ES-I3 (cell line): ENCODE measurements at regions not wholly inside any gene's neighbourhood (a gene's known extent, or its start where the extent isn't known, plus 50 kb on each side); places are given as distances from the start of the nearest gene placed in this dataset.

Experiments used
- H3K36me3 ChIP-seq: 2 replicates; pipeline ENCODE4 v1.6.1; 2013; ENCODE audit warnings: mild to moderate bottlenecking, low read length, control low read depth, moderate library complexity; ENCODE audit not compliant: insufficient read depth
- H3K4me1 ChIP-seq: 2 replicates; pipeline ENCODE4 v1.6.1; 2013; ENCODE audit warnings: mild to moderate bottlenecking, control low read depth, low read length; ENCODE audit not compliant: insufficient read depth
- H3K9ac ChIP-seq: 2 replicates; pipeline ENCODE4 v1.6.1; 2013; ENCODE audit warnings: low read depth, mild to moderate bottlenecking, low read length, moderate library complexity
- H3K9me3 ChIP-seq: 2 replicates; pipeline ENCODE4 v1.6.1; 2013; ENCODE audit warnings: mild to moderate bottlenecking, low read length, moderate library complexity; ENCODE audit not compliant: control insufficient read depth, insufficient read depth

DNA sequence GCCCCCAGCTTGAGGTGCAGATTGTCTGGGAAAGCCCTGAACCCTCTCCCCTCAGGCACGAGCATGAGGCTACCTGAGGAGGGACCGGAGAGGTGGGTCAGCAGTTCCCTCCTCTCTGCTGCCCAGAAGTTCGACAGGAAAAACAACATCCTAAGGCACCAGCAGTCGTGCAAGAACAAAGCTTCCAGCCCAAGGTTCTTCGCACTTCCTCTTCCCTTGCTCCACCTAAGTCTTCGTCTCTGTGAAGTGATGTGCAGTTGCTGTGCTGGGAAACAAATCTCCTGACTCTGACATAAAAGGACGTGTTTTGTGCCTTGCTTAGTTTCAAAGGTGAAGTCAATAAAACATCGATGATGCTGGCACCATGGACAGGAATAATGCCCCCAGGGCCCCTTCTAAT, 173.3 kb downstream of the USP12 start:
- H3K9me3 ChIP-seq = no peaks in the 10 kb centered on the region; the same call in 1 of the 2 replicates
- no peak overlapping the region for H3K9ac ChIP-seq
- H3K4me1 ChIP-seq = no peaks in the 10 kb centered on the region
- no peaks in the 10 kb centered on the region for H3K36me3 ChIP-seq

DNA sequence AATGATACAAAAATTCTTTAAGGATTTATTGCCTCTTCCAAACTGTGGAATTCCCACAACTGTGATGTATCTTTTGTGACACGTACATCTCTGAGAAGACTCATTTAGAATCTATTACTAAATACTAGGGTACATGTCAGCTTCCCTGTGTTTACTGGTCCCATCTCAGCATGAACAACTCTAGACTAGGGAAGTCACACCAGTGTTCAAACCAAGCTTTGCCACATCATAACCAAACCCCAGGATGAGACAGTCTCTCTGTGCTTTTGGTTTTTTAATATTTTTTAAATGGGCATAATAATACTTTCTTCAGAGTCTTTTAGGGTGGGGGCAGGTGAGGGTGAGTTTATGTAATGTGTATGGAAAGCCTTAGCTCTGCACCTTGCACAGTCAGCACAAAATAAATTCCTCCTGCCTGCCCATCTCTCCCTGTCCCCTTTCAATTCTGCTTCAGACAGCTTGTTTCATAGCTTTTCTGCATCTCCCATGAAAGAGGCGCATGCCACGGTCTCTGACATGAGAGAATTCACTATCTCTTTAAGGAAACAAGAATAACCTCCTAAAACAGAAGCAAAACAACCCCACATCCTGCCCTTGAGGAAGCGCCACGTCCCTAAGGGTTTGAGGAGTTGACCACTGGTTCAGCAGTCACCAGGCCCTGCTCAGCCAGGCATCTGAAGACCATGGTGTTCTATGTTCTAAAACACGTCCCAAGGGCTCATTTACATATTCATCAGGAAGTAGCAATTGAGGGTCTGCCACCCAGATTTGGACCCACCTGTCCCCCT, 174.5 kb downstream of the USP12 start:
- Histone ChIP-seq H3K4me1 (no peaks in the 10 kb centered on the region), H3K9me3 (no peaks in the 10 kb centered on the region), H3K36me3 (no peaks in the 10 kb centered on the region), H3K9ac (no peak overlapping the region)

DNA sequence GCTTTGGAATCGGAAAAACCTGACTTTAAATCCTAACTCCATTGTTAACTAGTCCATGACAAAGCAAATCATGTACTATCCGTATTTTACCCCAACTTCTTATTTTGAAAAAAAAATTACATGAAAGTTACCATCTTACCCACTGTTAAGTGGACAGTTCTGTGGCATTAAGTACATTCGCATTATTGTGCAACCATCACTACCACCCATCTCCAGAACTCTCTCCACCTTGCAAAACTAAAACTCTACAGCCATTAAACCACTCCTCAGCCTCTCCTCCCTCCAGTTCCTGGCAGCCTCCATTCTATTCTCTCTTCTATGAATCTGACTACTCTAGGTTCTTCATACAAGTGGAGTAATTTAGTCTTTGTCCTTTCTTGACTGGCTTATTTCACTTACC, 176.5 kb downstream of the USP12 start:
- Histone ChIP-seq H3K9me3 (no peaks in the 10 kb centered on the region), H3K9ac (no peak overlapping the region), H3K4me1 (no peaks in the 10 kb centered on the region)

DNA sequence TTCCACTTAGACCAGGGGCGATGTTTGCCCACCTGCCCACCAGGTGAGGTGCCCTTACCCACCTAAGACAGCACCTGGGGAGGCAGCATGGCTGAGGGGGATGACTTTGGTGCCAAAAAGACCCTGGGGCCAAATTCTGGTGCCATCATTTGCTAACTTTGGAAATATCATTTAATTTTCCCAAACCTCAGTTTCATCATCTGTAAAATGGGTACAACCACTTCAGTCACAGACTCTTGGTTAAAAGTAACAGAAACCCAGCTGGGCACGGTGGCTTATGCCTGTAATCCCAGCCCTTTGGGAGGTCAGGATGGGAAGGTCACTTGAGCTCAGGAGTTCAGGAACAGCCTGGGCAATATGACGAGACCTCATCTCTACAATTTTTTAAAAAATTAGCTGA, 177.8 kb downstream of the USP12 start:
- Histone ChIP-seq H3K9ac (no peak overlapping the region), H3K9me3 (no peaks in the 10 kb centered on the region), H3K4me1 (no peaks in the 10 kb centered on the region), H3K36me3 (no peaks in the 10 kb centered on the region)

More for the DNA sequence above, 176.5 kb downstream of the USP12 start:
- H3K36me3 ChIP-seq = no peaks in the 10 kb centered on the region

DNA sequence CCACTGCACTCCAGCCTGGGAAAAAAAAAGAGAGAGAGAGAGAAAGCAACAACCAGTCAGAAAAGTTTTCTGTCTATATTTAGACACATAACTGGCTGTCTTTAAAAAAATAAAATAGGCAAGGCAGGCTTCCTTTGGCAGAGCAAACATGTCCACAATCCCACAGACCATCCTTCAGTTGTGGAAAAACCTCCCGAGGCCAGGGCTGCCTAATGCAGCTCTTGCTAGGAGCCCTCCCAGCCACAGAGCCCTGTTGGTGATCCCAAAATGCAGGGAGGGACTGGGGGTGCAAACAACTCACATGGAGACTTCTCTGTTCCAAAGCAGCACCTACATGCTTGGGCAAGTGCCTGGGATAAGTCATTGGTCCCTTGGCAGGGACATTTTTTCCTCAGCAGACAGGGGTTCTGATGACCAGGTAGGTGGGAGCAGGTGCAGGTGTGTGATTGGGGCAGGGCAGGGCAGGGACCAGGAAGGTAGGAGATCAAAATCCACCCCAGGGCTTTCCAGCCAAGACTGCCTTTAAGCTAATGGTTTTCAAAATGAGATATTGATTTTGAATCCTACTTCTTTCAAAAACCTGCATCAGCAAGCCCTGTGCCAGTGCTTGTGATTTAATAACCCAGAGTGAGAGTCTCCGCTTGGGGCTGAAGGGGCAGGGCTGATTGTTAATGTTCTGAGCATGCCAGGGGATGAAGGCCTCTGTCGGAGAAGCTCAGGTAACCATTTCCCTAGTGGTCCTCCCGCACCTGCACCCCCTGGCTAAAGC, 178.5 kb downstream of the USP12 start:
- Histone ChIP-seq H3K4me1 (no peaks in the 10 kb centered on the region), H3K9me3 (no peaks in the 10 kb centered on the region), H3K36me3 (no peaks in the 10 kb centered on the region), H3K9ac (no peak overlapping the region)

GRCh38 chr13:26991508-26992181, 180.0 kb downstream of the USP12 start:
- Histone ChIP-seq H3K9ac (no peak overlapping the region), H3K4me1 (no peaks in the 10 kb centered on the region), H3K9me3 (no peaks in the 10 kb centered on the region), H3K36me3 (no peaks in the 10 kb centered on the region)

DNA sequence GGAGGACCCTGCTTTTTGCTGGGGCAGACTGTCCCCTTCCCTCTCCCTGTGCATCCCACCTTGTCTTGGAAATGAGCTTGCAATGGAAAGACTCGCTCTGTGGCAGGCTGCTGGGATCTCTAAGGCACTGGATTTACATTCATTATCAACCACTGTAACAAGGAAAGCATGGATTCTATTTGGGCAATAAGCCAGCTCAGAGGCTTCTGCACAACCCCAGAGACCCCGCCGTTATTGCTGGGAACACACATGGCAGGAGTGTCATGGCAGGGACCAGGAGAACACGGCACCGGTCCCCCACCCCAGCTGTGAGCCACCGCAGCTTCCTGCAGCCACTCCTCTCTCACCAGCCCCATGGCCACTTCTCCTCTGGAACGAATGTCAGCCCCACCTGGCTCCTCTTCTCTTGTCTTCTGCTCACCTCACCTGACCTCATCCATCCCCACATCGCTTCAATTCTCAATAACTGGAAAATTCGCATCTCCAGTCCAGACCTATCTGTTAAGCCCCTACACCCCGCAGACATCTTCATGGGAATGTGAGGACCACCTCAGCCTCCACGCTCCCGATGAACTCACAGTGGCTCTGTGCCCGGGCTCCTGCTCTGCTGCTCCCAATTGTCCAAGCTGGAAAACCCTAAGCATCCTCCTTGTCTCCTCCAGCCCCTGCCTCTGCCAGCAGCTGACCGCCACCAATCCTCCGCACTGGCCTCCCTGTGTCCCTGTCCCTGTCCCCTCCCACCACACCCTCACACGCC, 181.5 kb downstream of the USP12 start:
- H3K36me3 ChIP-seq = no peaks in the 10 kb centered on the region
- H3K9ac ChIP-seq = no peak overlapping the region
- no peaks in the 10 kb centered on the region for H3K4me1 ChIP-seq
- no peaks in the 10 kb centered on the region for H3K9me3 ChIP-seq

- H3K9ac ChIP-seq = no peak overlapping the region
- H3K9me3 ChIP-seq = no peaks in the 10 kb centered on the region
- H3K36me3 ChIP-seq = no peaks in the 10 kb centered on the region
- no peaks in the 10 kb centered on the region for H3K4me1 ChIP-seq
These were observed 182.2 kb downstream of the USP12 start for GRCh38 chr13:26989261-26989956.

- no peak overlapping the region for H3K9ac ChIP-seq
- H3K4me1 ChIP-seq = peaks cover 2% of the 10 kb centered on the region; the same call in 1 of the 2 replicates
- no peaks in the 10 kb centered on the region for H3K9me3 ChIP-seq
- no peaks in the 10 kb centered on the region for H3K36me3 ChIP-seq
These were observed 183.4 kb downstream of the USP12 start for GRCh38 chr13:26988059-26988769.

GRCh38 chr13:26987486-26988013, 184.1 kb downstream of the USP12 start:
- Histone ChIP-seq H3K4me1 (peaks cover 5% of the 10 kb centered on the region; the same call in 1 of the 2 replicates), H3K9me3 (no peaks in the 10 kb centered on the region), H3K36me3 (no peaks in the 10 kb centered on the region), H3K9ac (no peak overlapping the region)

DNA sequence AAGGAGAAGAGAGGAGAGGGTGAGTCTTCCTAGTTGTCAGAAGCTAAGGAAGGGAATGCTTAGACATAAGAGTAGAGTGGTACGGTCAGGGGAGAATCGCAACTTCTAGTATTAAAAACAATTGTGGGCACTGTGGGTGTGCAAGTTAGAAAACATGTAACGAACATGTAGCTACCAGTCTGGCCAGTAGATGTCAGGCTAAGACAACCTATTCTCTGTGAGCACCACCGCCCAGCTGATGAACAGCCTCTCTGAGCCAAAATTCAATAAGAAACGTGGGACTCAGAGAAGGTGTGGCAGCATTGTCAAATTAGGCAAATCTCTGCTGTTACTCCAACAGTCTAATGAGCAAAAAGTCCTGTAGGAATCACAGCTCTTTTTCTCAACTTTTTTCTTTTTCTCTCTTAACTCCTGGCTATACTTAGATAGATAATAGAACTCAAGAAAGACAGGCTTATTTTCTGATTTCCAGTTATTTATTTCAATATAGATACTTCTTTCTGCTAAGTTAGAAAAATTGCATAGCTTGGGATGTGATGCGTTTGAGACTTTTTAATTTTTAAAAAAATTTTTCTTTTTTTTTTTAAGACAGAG, 186.2 kb downstream of the USP12 start:
- Histone ChIP-seq H3K9me3 (no peaks in the 10 kb centered on the region), H3K36me3 (no peaks in the 10 kb centered on the region), H3K9ac (no peak overlapping the region), H3K4me1 (peaks cover 5% of the 10 kb centered on the region; the same call in 1 of the 2 replicates)

DNA sequence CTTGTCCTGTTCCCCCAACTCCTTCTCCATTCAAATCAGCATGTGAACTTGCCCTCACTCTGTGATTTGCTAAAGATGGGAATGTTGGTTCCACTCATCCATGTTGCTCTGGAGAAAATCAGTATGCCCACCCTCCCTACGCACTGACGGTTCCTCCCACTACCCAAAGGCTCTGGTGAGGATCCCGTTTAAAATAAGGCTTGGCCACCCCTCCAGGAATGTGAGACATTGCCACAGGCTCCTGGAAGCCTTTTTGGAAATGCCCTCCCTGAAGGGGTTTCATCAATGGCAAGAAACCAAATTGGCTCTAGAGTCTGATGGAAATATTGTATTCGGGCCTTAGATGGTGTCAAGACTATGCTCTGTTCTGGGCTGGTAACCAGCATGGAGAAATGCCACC, 187.3 kb downstream of the USP12 start:
- Histone ChIP-seq H3K4me1 (peaks cover 5% of the 10 kb centered on the region; the same call in 1 of the 2 replicates), H3K36me3 (no peaks in the 10 kb centered on the region), H3K9me3 (no peaks in the 10 kb centered on the region), H3K9ac (no peak overlapping the region)
